Caco-2 (cell line): ENCODE measurements at regions not wholly inside any gene's neighbourhood (a gene's known extent, or its start where the extent isn't known, plus 50 kb on each side); places are given as distances from the start of the nearest gene placed in this dataset.

ENCODE experiments used
- BruUV-seq: library from RNA; stranded (reverse); fragments of 400-500 nt; replicated peaks from 2 replicates; lab custom pipeline; 2021; lab: Mats Ljungman, UMichigan
- CTCF ChIA-PET: fragments of 300-600 bp; sonication (Branson Sonifier 250); formaldehyde crosslinking; loops from one replicate; lab custom pipeline; 2022; ENCODE audit warnings: antibody characterized with exemption; lab: Charles Lee
- POLR2A ChIA-PET: fragments of 300-600 bp; sonication (Branson Sonifier 250); formaldehyde crosslinking; loops from one replicate; lab custom pipeline; 2022; ENCODE audit warnings: antibody characterized with exemption; lab: Charles Lee
- DNase-seq, 2 experiments: peaks; one replicate each; pipeline versions ENCODE4 v3.0.0 to v3.0.0-alpha.2; 2020 to 2022
- H3K27me3 ChIP-seq: replicated peaks from 2 replicates; pipeline ENCODE4 v1.6.0; 2011; ENCODE audit warnings: low read length; ENCODE audit not compliant: control insufficient read depth, insufficient read depth
- H3K36me3 ChIP-seq: 2 replicates; pipeline ENCODE4 v1.5.1; 2011; ENCODE audit warnings: low read length; ENCODE audit not compliant: control insufficient read depth, insufficient read depth
- H3K4me1 ChIP-seq: fragments of 250-450 bp; sonication (Bioruptor Pico); 2 replicates; pipeline ENCODE4 v1.5.1; 2020; ENCODE audit warnings: mild to moderate bottlenecking
- H3K4me3 ChIP-seq: 2 replicates; pipeline ENCODE4 v1.5.1; 2011; ENCODE audit warnings: low read depth, mild to moderate bottlenecking, control low read depth, low read length
- H3K9me3 ChIP-seq: fragments of 250-450 bp; sonication (Bioruptor Pico); 2 replicates; pipeline ENCODE4 v1.5.1; 2020; ENCODE audit warnings: mild to moderate bottlenecking, moderate library complexity
- H3K27ac Mint-ChIP-seq: one replicate; pipeline ENCODE4 v1.8.0; 2022; ENCODE audit warnings: mixed read lengths; ENCODE audit not compliant: unreplicated experiment
- H3K27me3 Mint-ChIP-seq: one replicate; pipeline ENCODE4 v1.8.0; 2022; ENCODE audit warnings: mixed read lengths; ENCODE audit not compliant: insufficient read depth, unreplicated experiment
- H3K36me3 Mint-ChIP-seq: one replicate; pipeline ENCODE4 v1.8.0; 2022; ENCODE audit warnings: mild to moderate bottlenecking, mixed read lengths; ENCODE audit not compliant: insufficient read depth, unreplicated experiment
- H3K4me1 Mint-ChIP-seq: one replicate; pipeline ENCODE4 v1.8.0; 2022; ENCODE audit warnings: low read depth, mixed read lengths; ENCODE audit not compliant: unreplicated experiment
- H3K4me3 Mint-ChIP-seq: one replicate; pipeline ENCODE4 v1.8.0; 2022; ENCODE audit warnings: mild to moderate bottlenecking, moderate library complexity, mixed read lengths; ENCODE audit not compliant: unreplicated experiment
- H3K9me3 Mint-ChIP-seq: one replicate; pipeline ENCODE4 v1.8.0; 2022; ENCODE audit warnings: mixed read lengths; ENCODE audit not compliant: unreplicated experiment
- intact Hi-C: fragments of 100-400 bp; cut with micrococcal nuclease; formaldehyde crosslinking; loops from one replicate; pipeline ENCODE4 v1.10.0; 2022; ENCODE audit not compliant: unreplicated experiment
- TF ChIP-seq, protein P1 (sequence below), 2 experiments: fragments of 200-600 bp in 1 of 2; IDR thresholded peaks; 1 replicate in 1 of 2; 2 replicates in 1 of 2; pipeline versions ENCODE4 v1.5.1 to v1.8.0; 2011 to 2022; ENCODE audit warnings: antibody characterized with exemption in 1 of 2, control low read depth in 1 of 2, inconsistent platforms in 1 of 2, low read depth in 1 of 2, low read length in 1 of 2, mild to moderate bottlenecking in 1 of 2, moderate library complexity in 1 of 2; ENCODE audit not compliant: insufficient read depth in 1 of 2, severe bottlenecking in 1 of 2, unreplicated experiment in 1 of 2

DNA sequence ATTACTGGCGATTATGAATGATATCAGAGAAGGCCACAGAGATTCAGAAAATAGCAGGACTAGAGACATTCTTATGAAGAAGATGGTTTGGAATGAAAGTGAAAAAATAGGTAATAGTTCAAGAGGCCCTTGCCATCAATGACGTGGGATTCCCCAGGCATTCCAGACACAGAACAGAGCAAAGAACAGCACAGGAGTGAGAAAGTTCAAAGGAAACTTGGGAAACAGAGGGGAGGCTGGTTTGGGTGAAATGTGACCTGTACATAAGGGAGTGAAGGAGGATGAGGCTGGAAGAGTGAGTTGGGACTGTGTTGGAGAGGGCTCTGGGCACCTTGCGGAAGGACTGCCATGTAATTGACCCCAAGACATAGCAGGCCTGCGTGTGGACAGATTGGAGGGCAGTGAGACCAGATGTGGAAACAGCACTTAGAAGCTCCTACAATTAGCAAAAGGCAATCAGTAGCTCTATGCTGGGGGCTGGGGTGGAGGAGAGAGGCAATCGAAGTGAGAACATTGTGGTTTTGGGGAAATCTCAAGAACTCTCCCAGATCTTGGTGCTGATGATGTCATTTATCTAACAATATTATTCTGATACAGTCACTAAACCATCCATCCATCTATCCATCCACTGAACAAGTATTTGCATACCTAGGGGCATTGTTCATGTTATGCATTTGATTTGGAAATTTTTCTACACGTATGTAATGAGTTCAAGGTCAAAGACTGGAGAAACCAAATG, 365.3 kb upstream of the ZFHX3 start:
- TF ChIP-seq, protein P1, sequence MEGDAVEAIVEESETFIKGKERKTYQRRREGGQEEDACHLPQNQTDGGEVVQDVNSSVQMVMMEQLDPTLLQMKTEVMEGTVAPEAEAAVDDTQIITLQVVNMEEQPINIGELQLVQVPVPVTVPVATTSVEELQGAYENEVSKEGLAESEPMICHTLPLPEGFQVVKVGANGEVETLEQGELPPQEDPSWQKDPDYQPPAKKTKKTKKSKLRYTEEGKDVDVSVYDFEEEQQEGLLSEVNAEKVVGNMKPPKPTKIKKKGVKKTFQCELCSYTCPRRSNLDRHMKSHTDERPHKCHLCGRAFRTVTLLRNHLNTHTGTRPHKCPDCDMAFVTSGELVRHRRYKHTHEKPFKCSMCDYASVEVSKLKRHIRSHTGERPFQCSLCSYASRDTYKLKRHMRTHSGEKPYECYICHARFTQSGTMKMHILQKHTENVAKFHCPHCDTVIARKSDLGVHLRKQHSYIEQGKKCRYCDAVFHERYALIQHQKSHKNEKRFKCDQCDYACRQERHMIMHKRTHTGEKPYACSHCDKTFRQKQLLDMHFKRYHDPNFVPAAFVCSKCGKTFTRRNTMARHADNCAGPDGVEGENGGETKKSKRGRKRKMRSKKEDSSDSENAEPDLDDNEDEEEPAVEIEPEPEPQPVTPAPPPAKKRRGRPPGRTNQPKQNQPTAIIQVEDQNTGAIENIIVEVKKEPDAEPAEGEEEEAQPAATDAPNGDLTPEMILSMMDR (IDR thresholded peaks at IDR 0.05; ENCODE audit: insufficient read depth in 1 of 2, low read depth in 1 of 2, low read length in 1 of 2, severe bottlenecking in 1 of 2, unreplicated experiment in 1 of 2): no peak
- H3K4me1 ChIP-seq: no peaks in the 10 kb centered on the region
- no peaks in the 10 kb centered on the region for H3K27me3 ChIP-seq
- H3K9me3 Mint-ChIP-seq: no peaks in the 10 kb centered on the region
- no peaks in the 10 kb centered on the region for H3K36me3 Mint-ChIP-seq
- no peak overlapping the region for H3K4me3 ChIP-seq
- CTCF ChIA-PET: no interaction called here
- H3K27ac Mint-ChIP-seq: no peak overlapping the region
- POLR2A ChIA-PET: no interaction called here
- no peaks in the 10 kb centered on the region for H3K36me3 ChIP-seq
- peaks cover 8% of the 10 kb centered on the region for H3K27me3 Mint-ChIP-seq
- no peaks in the 10 kb centered on the region for H3K9me3 ChIP-seq
- peaks cover 7% of the 10 kb centered on the region for H3K4me1 Mint-ChIP-seq
- intact Hi-C loops: no loop called here
- DNase-seq: no peak
- no peak overlapping the region for H3K4me3 Mint-ChIP-seq
- no TSS peak for BruUV-seq

GRCh38 chr16:73412416-73412815, 364.5 kb upstream of the ZFHX3 start:
- Mint-ChIP-seq H3K9me3 (no peaks in the 10 kb centered on the region), H3K27ac (no peak overlapping the region), H3K4me3 (no peak overlapping the region), H3K36me3 (no peaks in the 10 kb centered on the region), H3K27me3 (peaks cover 8% of the 10 kb centered on the region), H3K4me1 (peaks cover 7% of the 10 kb centered on the region)
- H3K27me3 ChIP-seq: no peaks in the 10 kb centered on the region
- TF ChIP-seq, protein P1 (IDR thresholded peaks at IDR 0.05; ENCODE audit: insufficient read depth in 1 of 2, low read depth in 1 of 2, low read length in 1 of 2, severe bottlenecking in 1 of 2, unreplicated experiment in 1 of 2): no peak
- ChIA-PET POLR2A (no interaction called here), CTCF (no interaction called here)
- H3K4me1 ChIP-seq: no peaks in the 10 kb centered on the region
- DNase-seq: no peak
- intact Hi-C loops: no loop called here
- no peak overlapping the region for H3K4me3 ChIP-seq
- H3K9me3 ChIP-seq: no peaks in the 10 kb centered on the region
- H3K36me3 ChIP-seq: no peaks in the 10 kb centered on the region
- BruUV-seq: no TSS peak

- Mint-ChIP-seq H3K9me3 (no peaks in the 10 kb centered on the region), H3K4me1 (peaks cover 7% of the 10 kb centered on the region), H3K27me3 (peaks cover 15% of the 10 kb centered on the region), H3K36me3 (no peaks in the 10 kb centered on the region), H3K27ac (no peak overlapping the region), H3K4me3 (no peak overlapping the region)
- ChIA-PET POLR2A (no interaction called here), CTCF (interaction anchor here (1.2 kb wide), 1 partner anchor 232 kb away, joined by 3 read pairs; no protein-coding TSS in a partner anchor)
- TF ChIP-seq, protein P1 (IDR thresholded peaks at IDR 0.05; ENCODE audit: insufficient read depth in 1 of 2, low read depth in 1 of 2, low read length in 1 of 2, severe bottlenecking in 1 of 2, unreplicated experiment in 1 of 2): no peak
- H3K9me3 ChIP-seq: no peaks in the 10 kb centered on the region
- no TSS peak for BruUV-seq
- no peak overlapping the region for H3K4me3 ChIP-seq
- intact Hi-C loops: no loop called here
- DNase-seq: no peak
- H3K27me3 ChIP-seq: no peaks in the 10 kb centered on the region
- H3K36me3 ChIP-seq: no peaks in the 10 kb centered on the region
- H3K4me1 ChIP-seq: no peaks in the 10 kb centered on the region
These were observed 360.8 kb upstream of the ZFHX3 start for GRCh38 chr16:73408716-73409115.
